HG02588 (cell line): ENCODE measurements at regions not wholly inside any gene's neighbourhood (a gene's known extent, or its start where the extent isn't known, plus 50 kb on each side); places are given as distances from the start of the nearest gene placed in this dataset.

Source experiments
- ATAC-seq: cut with Tn5 transposase; IDR thresholded peaks from one replicate; pipeline ENCODE4 v1.9.1; 2021; ENCODE audit warnings: mild to moderate bottlenecking, moderate library complexity; ENCODE audit not compliant: unreplicated experiment

DNA sequence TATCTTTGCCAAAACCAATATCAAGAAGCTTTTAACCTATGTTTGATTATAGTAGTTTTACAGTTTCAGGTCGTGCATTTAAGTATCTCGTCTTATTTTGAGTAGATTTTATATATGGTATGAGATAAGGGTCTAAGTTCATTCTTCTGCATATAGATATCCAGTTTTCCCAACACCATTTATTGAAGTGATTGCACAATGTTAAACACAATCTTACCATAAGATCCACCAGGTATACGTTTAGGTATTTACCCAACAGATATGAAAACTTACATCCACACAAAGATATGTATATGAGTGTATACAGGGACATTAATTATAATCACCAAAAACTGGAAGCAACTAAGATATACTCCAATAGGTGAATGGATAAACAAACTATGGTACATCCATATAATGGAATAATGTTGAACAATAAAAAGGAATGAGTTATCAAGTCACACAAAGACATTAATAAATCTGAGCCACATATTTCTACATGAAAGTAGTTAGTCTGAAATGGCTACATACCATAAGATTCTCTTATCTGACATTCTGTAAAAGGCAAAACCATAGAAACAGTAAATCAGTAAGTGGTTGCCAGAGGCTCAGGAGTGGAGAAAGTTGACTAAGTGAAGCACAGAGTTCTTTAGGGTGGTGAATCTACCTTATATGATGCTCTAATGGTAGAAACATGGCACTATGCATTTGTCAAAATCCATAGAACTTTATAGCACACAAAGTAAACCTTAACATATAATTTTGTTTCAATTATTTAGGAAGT lies 222.6 kb downstream of the NUAK1 start:
- no peak for ATAC-seq

DNA sequence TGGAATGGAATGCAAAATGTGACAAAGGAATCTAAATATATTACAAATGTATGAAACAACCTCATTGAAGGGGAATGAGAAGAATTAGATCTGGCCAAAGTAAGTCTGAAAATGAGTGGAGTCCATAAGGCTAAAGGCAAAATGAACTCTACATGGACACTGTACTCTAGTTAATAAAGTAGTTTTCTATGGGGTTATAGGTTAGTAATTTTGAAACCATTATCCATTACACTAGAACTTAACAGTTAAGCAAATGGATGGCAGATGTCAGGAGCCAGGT lies 222.1 kb downstream of the NUAK1 start:
- ATAC-seq, result no peak

GRCh38 chr12:105920161-105920684 lies 218.5 kb downstream of the NUAK1 start:
- no peak for ATAC-seq

GRCh38 chr12:105921055-105921454 lies 217.7 kb downstream of the NUAK1 start:
- ATAC-seq, result no peak

DNA sequence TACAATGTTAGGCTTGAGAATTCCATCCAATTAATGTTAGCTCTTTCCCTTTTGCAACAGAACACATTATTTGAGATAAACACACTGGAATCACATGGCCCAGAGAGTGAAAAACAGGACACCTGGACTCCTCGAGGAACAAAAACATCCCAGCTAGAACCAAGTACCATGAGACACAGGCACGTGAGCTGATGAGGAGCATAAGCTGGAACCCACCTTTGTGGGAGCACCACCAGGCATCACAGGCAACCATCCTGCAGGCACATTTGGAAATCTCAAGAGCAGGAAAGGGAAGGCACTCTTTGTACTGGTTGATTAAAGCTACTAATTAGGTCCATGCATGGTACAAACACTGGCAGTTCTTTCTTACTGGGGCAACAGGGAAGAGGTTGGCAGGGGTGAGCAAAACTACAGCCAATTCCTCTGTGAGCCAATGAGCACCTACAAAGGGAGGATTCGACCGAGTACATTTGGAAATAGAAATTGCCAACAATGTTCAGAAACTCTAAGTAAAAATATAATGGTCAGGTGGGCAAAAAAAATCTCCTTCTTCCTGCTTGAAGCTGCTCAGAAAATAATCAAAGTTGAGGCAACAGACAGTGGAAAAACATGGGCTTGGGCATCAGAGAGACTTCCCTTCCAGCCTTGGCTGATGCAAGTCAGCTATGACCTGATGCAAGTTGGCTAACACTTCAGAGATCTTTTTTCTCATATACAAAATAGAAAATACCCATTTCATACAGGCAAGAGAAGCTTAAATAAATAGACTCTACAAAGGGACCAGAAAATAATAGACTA lies 216.7 kb downstream of the NUAK1 start:
- no peak for ATAC-seq

DNA sequence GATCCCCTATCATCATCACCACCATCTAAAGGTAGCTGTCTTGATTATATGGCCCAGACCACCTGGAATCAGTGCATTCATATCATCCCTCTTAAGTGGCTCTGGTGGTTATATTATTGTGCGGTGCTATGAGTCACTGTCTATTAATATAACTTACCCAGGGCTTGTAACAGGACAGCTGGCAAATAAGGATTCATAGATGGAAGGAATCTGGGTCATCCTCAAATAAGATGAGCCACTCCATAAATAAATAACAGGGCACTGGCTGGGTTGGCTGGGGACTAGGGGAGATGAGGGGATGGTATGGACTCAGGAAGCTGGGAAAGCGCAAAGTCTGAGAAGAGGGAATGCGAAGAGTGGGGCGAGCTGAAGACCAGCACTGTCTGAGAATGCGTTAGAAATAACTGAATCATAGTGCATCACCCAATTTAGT lies 216.1 kb downstream of the NUAK1 start:
- no peak for ATAC-seq

GRCh38 chr12:105924526-105925208 lies 214.1 kb downstream of the NUAK1 start:
- no peak for ATAC-seq

- no peak for ATAC-seq
These were observed 211.2 kb downstream of the NUAK1 start for GRCh38 chr12:105927564-105927963.

GRCh38 chr12:105928436-105928835 lies 210.3 kb downstream of the NUAK1 start:
- no peak for ATAC-seq

GRCh38 chr12:105929192-105929591 lies 209.6 kb downstream of the NUAK1 start:
- ATAC-seq, result no peak

DNA sequence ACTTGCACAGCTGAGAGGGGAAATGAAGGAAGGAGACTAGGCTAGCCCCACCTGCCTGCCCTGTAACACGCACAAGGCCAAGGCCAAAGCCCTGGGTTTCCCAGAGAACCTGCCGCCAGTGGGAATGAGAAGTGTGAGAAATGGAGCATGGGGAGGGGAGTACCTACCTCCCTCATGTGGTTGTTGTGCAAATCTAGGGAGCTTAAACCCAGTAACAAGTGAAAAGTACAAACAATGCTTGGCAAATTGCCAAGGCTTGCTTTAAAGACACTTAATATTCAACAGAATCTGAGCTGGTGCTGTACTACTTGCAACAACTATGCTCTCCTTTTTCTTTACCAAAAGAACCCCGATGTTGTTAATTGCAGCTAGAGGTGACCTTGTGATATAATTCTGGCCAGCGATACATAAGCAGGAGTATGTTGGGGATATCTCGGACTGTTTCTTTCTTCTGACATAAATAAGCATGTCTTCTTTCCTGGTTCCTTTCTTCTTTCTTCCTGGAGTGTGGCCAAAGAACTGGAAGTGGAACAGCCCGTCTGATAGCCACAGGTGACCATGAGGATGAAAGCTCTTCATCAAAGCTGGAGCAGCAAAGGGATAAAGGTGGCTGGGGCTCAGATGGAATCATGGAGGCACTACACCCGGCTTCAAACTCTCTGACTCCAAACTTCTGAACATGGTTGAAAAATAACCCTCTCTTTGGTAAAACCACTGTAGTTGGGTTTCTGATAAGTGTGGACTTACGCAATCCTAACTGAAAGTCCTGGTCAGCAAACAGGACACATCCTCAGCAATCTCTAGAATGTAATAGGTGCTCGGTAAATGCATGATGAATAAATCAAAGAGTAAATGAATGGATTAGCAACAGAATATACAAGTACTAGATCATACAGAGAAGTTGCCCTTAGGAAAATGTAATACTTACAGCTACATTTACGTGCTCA lies 207.9 kb downstream of the NUAK1 start:
- ATAC-seq, result no peak

GRCh38 chr12:105931762-105932570 lies 206.8 kb downstream of the NUAK1 start:
- no peak for ATAC-seq

DNA sequence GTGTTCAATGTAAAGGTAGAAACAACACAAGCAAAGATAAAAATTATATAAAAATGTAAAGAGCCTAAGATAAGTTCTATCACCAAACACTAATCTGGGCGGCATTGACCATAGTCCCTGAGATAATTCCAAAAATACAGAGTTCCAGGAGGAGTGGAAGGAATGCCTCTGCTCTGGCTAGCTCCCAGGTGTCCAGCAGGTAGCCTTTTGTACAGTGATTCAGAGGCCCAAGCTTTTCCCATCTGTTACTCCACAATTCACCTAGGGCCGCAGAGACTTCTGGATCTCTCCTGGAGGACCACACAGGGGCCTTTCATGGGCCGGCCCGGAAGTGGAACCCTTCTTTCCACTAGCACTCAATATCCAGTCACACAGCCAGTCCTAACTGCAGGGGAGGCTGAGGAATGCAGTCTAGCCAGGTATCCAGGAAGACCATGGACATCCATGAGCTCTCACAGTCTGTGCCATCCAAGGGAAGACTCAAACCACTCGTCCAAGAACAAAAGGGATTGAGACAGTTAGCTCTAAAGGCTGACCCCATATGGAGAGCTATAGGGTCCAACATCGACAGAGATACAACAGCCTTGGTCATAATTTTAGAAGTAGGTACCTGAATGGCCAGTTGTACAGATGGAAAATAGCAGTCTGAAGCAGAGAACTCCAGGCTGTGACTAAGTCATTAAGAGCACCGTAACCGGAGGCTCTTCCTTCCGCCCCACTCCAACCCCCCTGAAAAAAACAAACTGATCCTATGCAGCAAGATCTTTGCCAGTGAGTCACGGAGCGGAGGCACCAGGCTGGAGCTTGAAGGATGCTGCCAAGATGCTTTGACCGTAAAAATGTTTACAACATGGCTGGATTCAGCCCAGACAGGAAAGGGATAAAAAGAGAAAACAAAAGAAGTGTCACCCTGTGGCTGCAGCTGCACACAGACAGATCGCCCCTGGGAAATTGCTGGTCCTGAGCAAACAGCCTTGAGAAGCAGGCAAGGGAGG lies 204.8 kb downstream of the NUAK1 start:
- ATAC-seq, result no peak

DNA sequence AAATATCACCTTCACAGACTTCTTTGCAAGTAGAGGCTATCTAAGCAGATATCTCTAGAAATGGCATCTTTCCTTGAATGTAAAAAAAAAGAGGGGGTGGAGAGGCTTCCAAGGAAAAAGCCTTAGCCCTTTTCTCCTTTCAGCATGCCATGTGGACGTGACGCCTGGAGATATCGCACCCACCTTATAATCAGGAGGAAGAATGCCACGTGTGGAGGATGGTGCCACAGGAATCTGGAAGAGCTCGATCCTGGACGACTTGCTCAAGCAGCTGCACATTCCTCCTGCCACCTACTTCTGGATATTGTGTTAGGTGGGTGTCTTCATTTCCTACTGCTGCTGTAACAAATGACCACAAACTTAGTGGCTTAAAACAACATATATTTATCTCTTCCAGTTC lies 203.6 kb downstream of the NUAK1 start:
- ATAC-seq, result no peak

- ATAC-seq, result no peak
These were observed 202.8 kb downstream of the NUAK1 start for GRCh38 chr12:105935981-105936380.

GRCh38 chr12:105936496-105936895 lies 202.3 kb downstream of the NUAK1 start:
- no peak for ATAC-seq

- ATAC-seq, result no peak
These were observed 201.7 kb downstream of the NUAK1 start for GRCh38 chr12:105937009-105937408.

- no peak for ATAC-seq
These were observed 199.5 kb downstream of the NUAK1 start for GRCh38 chr12:105939181-105939721.
